NCI-H748 (cell line): ENCODE measurements at regions not wholly inside any gene's neighbourhood (a gene's known extent, or its start where the extent isn't known, plus 50 kb on each side); places are given as distances from the start of the nearest gene placed in this dataset.

Experiments
- DNase-seq: peaks from one replicate; lab custom pipeline; 2025; ENCODE audit not compliant: unreplicated experiment; lab: John Stamatoyannopoulos, UW

- DNase-seq = no peak
Observed at GRCh38 chr10:47101807-47102206, 190.6 kb downstream of the PTPN20 start.

- DNase-seq = no peak
Observed at GRCh38 chr10:47104151-47104605, 192.9 kb downstream of the PTPN20 start.

- no peak for DNase-seq
Observed at GRCh38 chr10:47104786-47105385, 193.7 kb downstream of the PTPN20 start.

- DNase-seq = no peak
Observed at GRCh38 chr10:47107007-47107747, 192.8 kb upstream of the GDF10 start.

GRCh38 chr10:47109906-47110305, 190.1 kb upstream of the GDF10 start:
- no peak for DNase-seq

- no peak for DNase-seq
Observed at GRCh38 chr10:47111329-47111862, 188.6 kb upstream of the GDF10 start.

GRCh38 chr10:47112612-47113011, 187.4 kb upstream of the GDF10 start:
- no peak for DNase-seq

- no peak for DNase-seq
Observed at GRCh38 chr10:47113907-47114500, 186.0 kb upstream of the GDF10 start.

- DNase-seq = no peak
Observed at GRCh38 chr10:47114680-47115186, 185.3 kb upstream of the GDF10 start.

- no peak for DNase-seq
Observed at GRCh38 chr10:47115322-47115721, 184.7 kb upstream of the GDF10 start.

GRCh38 chr10:47116445-47116844, 183.6 kb upstream of the GDF10 start:
- no peak for DNase-seq

- no peak for DNase-seq
Observed at GRCh38 chr10:47118326-47118725, 181.7 kb upstream of the GDF10 start.

- no peak for DNase-seq
Observed at GRCh38 chr10:47121336-47121735, 178.7 kb upstream of the GDF10 start.

GRCh38 chr10:47123716-47124288, 176.2 kb upstream of the GDF10 start:
- DNase-seq = no peak

- no peak for DNase-seq
Observed at GRCh38 chr10:47127188-47127785, 172.7 kb upstream of the GDF10 start.

- no peak for DNase-seq
Observed at GRCh38 chr10:47130491-47130890, 169.5 kb upstream of the GDF10 start.

GRCh38 chr10:47133871-47134570, 166.0 kb upstream of the GDF10 start:
- DNase-seq = no peak

- no peak for DNase-seq
Observed at GRCh38 chr10:47136866-47137265, 163.1 kb upstream of the GDF10 start.

- DNase-seq = no peak
Observed at GRCh38 chr10:47137311-47137851, 162.6 kb upstream of the GDF10 start.

GRCh38 chr10:47139121-47139520, 160.9 kb upstream of the GDF10 start:
- DNase-seq = no peak
